ENCODE measurements at regions not wholly inside any gene's neighbourhood (a gene's known extent, or its start where the extent isn't known, plus 50 kb on each side); places are given as distances from the start of the nearest gene placed in this dataset.
"Not testable (repeated sequence)": the region's sequence is repeated elsewhere in the genome, so short reads cannot be mapped to it uniquely, and the experiment has no call there.

GRCh38 chr12:89824822-89825221 lies 116.2 kb upstream of the ATP2B1 start:
- Histone ChIP-seq H3K4me3 (ENCODE audit: low read length) (no peak overlapping the region), H3K27me3 (ENCODE audit: insufficient read depth, low read depth, low read length) (no peaks in the 10 kb centered on the region), H4K20me1 (ENCODE audit: insufficient read depth) (no peaks in the 10 kb centered on the region), H3K36me3 (ENCODE audit: insufficient read depth, low read length) (no peaks in the 10 kb centered on the region), H3K9ac (ENCODE audit: low read length) (no peak overlapping the region), H3F3A (ENCODE audit: insufficient read depth, low read length, poor library complexity, severe bottlenecking) (no peaks in the 10 kb centered on the region), H3K9me3 (ENCODE audit: low read length) (no peaks in the 10 kb centered on the region), H3K9me2 (ENCODE audit: insufficient read depth, low read length) (no peaks in the 10 kb centered on the region), H2AFZ (ENCODE audit: low read depth, low read length) (no peak overlapping the region), H3K79me2 (replicated peaks; ENCODE audit: insufficient read depth, low read length) (no peaks in the 10 kb centered on the region), H3K27ac (ENCODE audit: low read length) (no peak overlapping the region), H3K4me2 (ENCODE audit: low read length) (no peak overlapping the region)
- TF ChIP-seq MXI1 (conservative IDR thresholded peaks at IDR 0.05; ENCODE audit: poor library complexity, severe bottlenecking): no peak
- no peak for TF ChIP-seq RAD21 (conservative IDR thresholded peaks at IDR 0.05)
- no peak for TF ChIP-seq EZH2 (IDR thresholded peaks at IDR 0.05; ENCODE audit: borderline replicate concordance, insufficient read depth, low read length, poor library complexity, severe bottlenecking)
- TF ChIP-seq, protein P1, sequence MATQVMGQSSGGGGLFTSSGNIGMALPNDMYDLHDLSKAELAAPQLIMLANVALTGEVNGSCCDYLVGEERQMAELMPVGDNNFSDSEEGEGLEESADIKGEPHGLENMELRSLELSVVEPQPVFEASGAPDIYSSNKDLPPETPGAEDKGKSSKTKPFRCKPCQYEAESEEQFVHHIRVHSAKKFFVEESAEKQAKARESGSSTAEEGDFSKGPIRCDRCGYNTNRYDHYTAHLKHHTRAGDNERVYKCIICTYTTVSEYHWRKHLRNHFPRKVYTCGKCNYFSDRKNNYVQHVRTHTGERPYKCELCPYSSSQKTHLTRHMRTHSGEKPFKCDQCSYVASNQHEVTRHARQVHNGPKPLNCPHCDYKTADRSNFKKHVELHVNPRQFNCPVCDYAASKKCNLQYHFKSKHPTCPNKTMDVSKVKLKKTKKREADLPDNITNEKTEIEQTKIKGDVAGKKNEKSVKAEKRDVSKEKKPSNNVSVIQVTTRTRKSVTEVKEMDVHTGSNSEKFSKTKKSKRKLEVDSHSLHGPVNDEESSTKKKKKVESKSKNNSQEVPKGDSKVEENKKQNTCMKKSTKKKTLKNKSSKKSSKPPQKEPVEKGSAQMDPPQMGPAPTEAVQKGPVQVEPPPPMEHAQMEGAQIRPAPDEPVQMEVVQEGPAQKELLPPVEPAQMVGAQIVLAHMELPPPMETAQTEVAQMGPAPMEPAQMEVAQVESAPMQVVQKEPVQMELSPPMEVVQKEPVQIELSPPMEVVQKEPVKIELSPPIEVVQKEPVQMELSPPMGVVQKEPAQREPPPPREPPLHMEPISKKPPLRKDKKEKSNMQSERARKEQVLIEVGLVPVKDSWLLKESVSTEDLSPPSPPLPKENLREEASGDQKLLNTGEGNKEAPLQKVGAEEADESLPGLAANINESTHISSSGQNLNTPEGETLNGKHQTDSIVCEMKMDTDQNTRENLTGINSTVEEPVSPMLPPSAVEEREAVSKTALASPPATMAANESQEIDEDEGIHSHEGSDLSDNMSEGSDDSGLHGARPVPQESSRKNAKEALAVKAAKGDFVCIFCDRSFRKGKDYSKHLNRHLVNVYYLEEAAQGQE (IDR thresholded peaks at IDR 0.05; ENCODE audit: borderline replicate concordance): no peak
- no peak for TF ChIP-seq SMC3 (conservative IDR thresholded peaks at IDR 0.05; ENCODE audit: poor library complexity)
- TF ChIP-seq POLR2AphosphoS5 (IDR thresholded peaks at IDR 0.05): no peak
- TF ChIP-seq, protein P2, sequence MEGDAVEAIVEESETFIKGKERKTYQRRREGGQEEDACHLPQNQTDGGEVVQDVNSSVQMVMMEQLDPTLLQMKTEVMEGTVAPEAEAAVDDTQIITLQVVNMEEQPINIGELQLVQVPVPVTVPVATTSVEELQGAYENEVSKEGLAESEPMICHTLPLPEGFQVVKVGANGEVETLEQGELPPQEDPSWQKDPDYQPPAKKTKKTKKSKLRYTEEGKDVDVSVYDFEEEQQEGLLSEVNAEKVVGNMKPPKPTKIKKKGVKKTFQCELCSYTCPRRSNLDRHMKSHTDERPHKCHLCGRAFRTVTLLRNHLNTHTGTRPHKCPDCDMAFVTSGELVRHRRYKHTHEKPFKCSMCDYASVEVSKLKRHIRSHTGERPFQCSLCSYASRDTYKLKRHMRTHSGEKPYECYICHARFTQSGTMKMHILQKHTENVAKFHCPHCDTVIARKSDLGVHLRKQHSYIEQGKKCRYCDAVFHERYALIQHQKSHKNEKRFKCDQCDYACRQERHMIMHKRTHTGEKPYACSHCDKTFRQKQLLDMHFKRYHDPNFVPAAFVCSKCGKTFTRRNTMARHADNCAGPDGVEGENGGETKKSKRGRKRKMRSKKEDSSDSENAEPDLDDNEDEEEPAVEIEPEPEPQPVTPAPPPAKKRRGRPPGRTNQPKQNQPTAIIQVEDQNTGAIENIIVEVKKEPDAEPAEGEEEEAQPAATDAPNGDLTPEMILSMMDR (IDR thresholded peaks at IDR 0.05; ENCODE audit: poor library complexity, severe bottlenecking): no peak
- TF ChIP-seq TAF1 (IDR thresholded peaks at IDR 0.05; ENCODE audit: low read depth): no peak
- TF ChIP-seq EP300 (conservative IDR thresholded peaks at IDR 0.05; ENCODE audit: poor library complexity, severe bottlenecking): no peak

GRCh38 chr12:89822992-89823391 lies 114.4 kb upstream of the ATP2B1 start:
- not testable (repeated sequence) for H3K27me3 ChIP-seq (ENCODE audit: insufficient read depth, low read depth, low read length); H3K4me3 ChIP-seq (ENCODE audit: low read length); H3F3A ChIP-seq (ENCODE audit: insufficient read depth, low read length, poor library complexity, severe bottlenecking); H4K20me1 ChIP-seq (ENCODE audit: insufficient read depth); H3K9me3 ChIP-seq (ENCODE audit: low read length); H3K9me2 ChIP-seq (ENCODE audit: insufficient read depth, low read length); H3K79me2 ChIP-seq (replicated peaks; ENCODE audit: insufficient read depth, low read length); H3K4me2 ChIP-seq (ENCODE audit: low read length); H3K36me3 ChIP-seq (ENCODE audit: insufficient read depth, low read length); H2AFZ ChIP-seq (ENCODE audit: low read depth, low read length); H3K27ac ChIP-seq (ENCODE audit: low read length); H3K9ac ChIP-seq (ENCODE audit: low read length)

- H3K4me3 ChIP-seq (ENCODE audit: low read length): no peak overlapping the region
- H3K79me2 ChIP-seq (replicated peaks; ENCODE audit: insufficient read depth, low read length): no peaks in the 10 kb centered on the region
- no peak overlapping the region for H3K4me2 ChIP-seq (ENCODE audit: low read length)
- H3K9me3 ChIP-seq (ENCODE audit: low read length): no peaks in the 10 kb centered on the region
- no peak overlapping the region for H3K9ac ChIP-seq (ENCODE audit: low read length)
- H3F3A ChIP-seq (ENCODE audit: insufficient read depth, low read length, poor library complexity, severe bottlenecking): no peaks in the 10 kb centered on the region
- no peaks in the 10 kb centered on the region for H3K27me3 ChIP-seq (ENCODE audit: insufficient read depth, low read depth, low read length)
- H2AFZ ChIP-seq (ENCODE audit: low read depth, low read length): no peak overlapping the region
- H4K20me1 ChIP-seq (ENCODE audit: insufficient read depth): no peaks in the 10 kb centered on the region
- TF ChIP-seq SMC3 (conservative IDR thresholded peaks at IDR 0.05; ENCODE audit: poor library complexity) (no peak), POLR2AphosphoS5 (IDR thresholded peaks at IDR 0.05) (no peak), RAD21 (conservative IDR thresholded peaks at IDR 0.05) (no peak), EP300 (conservative IDR thresholded peaks at IDR 0.05; ENCODE audit: poor library complexity, severe bottlenecking) (no peak), TAF1 (IDR thresholded peaks at IDR 0.05; ENCODE audit: low read depth) (no peak), EZH2 (IDR thresholded peaks at IDR 0.05; ENCODE audit: borderline replicate concordance, insufficient read depth, low read length, poor library complexity, severe bottlenecking) (no peak), MXI1 (conservative IDR thresholded peaks at IDR 0.05; ENCODE audit: poor library complexity, severe bottlenecking) (no peak)
- TF ChIP-seq, protein P2 (IDR thresholded peaks at IDR 0.05; ENCODE audit: poor library complexity, severe bottlenecking): no peak
- TF ChIP-seq, protein P1 (IDR thresholded peaks at IDR 0.05; ENCODE audit: borderline replicate concordance): no peak
- H3K27ac ChIP-seq (ENCODE audit: low read length): no peak overlapping the region
- H3K36me3 ChIP-seq (ENCODE audit: insufficient read depth, low read length): no peaks in the 10 kb centered on the region
- no peaks in the 10 kb centered on the region for H3K9me2 ChIP-seq (ENCODE audit: insufficient read depth, low read length)
Measured at GRCh38 chr12:89821896-89822295, 113.3 kb upstream of the ATP2B1 start.

Measured in neural cell (in vitro differentiated cells).